ENCODE measurements at regions not wholly inside any gene's neighbourhood (a gene's known extent, or its start where the extent isn't known, plus 50 kb on each side); places are given as distances from the start of the nearest gene placed in this dataset.

DNA sequence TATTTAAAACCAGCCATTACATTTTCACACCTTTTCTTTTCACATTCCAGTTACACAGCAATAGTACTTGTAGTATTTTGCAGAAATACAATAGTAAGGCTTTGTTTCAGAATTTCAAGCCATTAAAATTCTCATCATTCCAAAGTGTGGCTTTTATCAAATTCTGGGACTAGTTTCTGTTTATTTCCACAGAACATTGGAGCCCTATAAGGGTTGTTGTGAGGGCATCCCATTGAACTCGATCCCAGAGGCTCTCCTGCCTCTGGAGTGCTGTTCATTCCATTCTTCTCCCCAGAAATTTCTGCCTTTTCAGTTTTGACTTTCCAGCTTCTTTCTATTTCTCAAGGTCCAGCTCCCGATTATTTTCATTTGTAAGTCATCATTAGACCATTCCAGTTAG is 645.5 kb downstream of the ADGRL2 start:
- POLR2A ChIA-PET: no interaction called here
- peaks cover 0 to 4% (median 0%) of the 10 kb centered on the region in 5 donors for H3K27me3 Mint-ChIP-seq
- H3K27ac ChIP-seq (ENCODE audit: low read depth, low read length): no peak overlapping the region
- no peak overlapping the region for H3K4me3 Mint-ChIP-seq
- intact Hi-C loops (cut with micrococcal nuclease): no loop called here
- H3K4me1 Mint-ChIP-seq: no peaks in the 10 kb centered on the region
- no peak overlapping the region for H3K4me3 ChIP-seq (ENCODE audit: low read length)
- no peaks in the 10 kb centered on the region for H3K36me3 ChIP-seq (ENCODE audit: control insufficient read depth in 2 of 3, insufficient read depth in 3 of 3, low read length in 3 of 3)
- H3K36me3 Mint-ChIP-seq: no peaks in the 10 kb centered on the region
- no peak for DNase-seq
- H3K9me3 ChIP-seq (ENCODE audit: control insufficient read depth in 2 of 3, low read length in 3 of 3): no peaks in the 10 kb centered on the region
- peaks cover 0 to 5% (median 0%) of the 10 kb centered on the region in 11 donors for H3K9me3 Mint-ChIP-seq
- no peak overlapping the region for H3K27ac Mint-ChIP-seq
- H3K4me1 ChIP-seq (ENCODE audit: control insufficient read depth in 2 of 2, insufficient read depth in 2 of 2, low read length in 2 of 2): no peaks in the 10 kb centered on the region
- CTCF ChIA-PET: no interaction called here
- ATAC-seq: no peak
- H3K27me3 ChIP-seq (ENCODE audit: control insufficient read depth in 2 of 2, insufficient read depth in 2 of 2, low read length in 2 of 2): no peaks in the 10 kb centered on the region

DNA sequence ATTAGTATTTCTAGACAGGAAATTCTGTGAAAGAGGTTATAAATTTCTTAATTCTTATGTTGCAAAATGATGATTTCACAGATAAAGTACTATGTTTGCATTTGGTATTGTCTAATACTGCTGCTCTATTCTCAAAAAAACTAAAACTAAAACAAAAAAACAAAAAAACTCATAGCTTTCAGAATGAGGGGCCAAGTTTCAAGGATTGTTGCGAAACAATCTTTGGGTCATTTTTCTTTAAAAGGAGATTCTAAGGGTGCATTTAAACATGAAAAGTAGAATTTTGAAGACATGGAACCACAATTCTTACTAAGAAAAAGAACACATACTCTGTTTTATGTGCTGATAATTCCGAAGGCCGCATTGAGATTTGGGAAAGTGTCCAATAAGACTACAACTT is 645.1 kb downstream of the ADGRL2 start:
- no peak overlapping the region for H3K27ac ChIP-seq (ENCODE audit: low read depth, low read length)
- ATAC-seq (no peak), DNase-seq (no peak)
- no peaks in the 10 kb centered on the region for H3K27me3 ChIP-seq (ENCODE audit: control insufficient read depth in 2 of 2, insufficient read depth in 2 of 2, low read length in 2 of 2)
- Mint-ChIP-seq H3K27ac (no peak overlapping the region), H3K36me3 (no peaks in the 10 kb centered on the region), H3K27me3 (peaks cover 0 to 4% (median 0%) of the 10 kb centered on the region in 5 donors), H3K9me3 (peaks cover 0 to 5% (median 0%) of the 10 kb centered on the region in 11 donors), H3K4me3 (no peak overlapping the region), H3K4me1 (no peaks in the 10 kb centered on the region)
- H3K36me3 ChIP-seq (ENCODE audit: control insufficient read depth in 2 of 3, insufficient read depth in 3 of 3, low read length in 3 of 3): no peaks in the 10 kb centered on the region
- intact Hi-C loops (cut with micrococcal nuclease): no loop called here
- POLR2A ChIA-PET: no interaction called here
- no peak overlapping the region for H3K4me3 ChIP-seq (ENCODE audit: low read length)
- no peaks in the 10 kb centered on the region for H3K9me3 ChIP-seq (ENCODE audit: control insufficient read depth in 2 of 3, low read length in 3 of 3)
- CTCF ChIA-PET: no interaction called here
- no peaks in the 10 kb centered on the region for H3K4me1 ChIP-seq (ENCODE audit: control insufficient read depth in 2 of 2, insufficient read depth in 2 of 2, low read length in 2 of 2)

DNA sequence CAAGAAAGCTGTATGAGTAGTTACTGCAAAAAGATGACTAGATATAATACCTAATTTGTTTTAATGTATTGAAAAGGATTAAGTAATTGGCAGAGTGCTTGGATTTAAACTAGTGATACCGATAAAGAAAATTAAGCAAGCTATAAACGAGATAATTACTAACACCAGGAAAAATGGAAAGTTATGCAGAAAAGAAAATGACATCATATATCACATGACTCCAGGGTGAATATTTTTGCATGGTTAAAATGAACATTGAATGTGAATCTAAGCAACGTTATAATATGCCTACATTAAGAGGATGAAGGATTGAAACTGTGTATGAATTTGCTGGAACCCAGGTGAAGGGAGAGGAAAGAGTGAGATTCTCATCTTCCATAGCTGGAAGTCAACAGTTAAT is 644.4 kb downstream of the ADGRL2 start:
- no peak overlapping the region for H3K4me3 Mint-ChIP-seq
- Histone ChIP-seq H3K27ac (ENCODE audit: low read depth, low read length) (no peak overlapping the region), H3K4me1 (ENCODE audit: control insufficient read depth in 2 of 2, insufficient read depth in 2 of 2, low read length in 2 of 2) (no peaks in the 10 kb centered on the region), H3K9me3 (ENCODE audit: control insufficient read depth in 2 of 3, low read length in 3 of 3) (no peaks in the 10 kb centered on the region), H3K36me3 (ENCODE audit: control insufficient read depth in 2 of 3, insufficient read depth in 3 of 3, low read length in 3 of 3) (no peaks in the 10 kb centered on the region), H3K4me3 (ENCODE audit: low read length) (no peak overlapping the region), H3K27me3 (ENCODE audit: control insufficient read depth in 2 of 2, insufficient read depth in 2 of 2, low read length in 2 of 2) (no peaks in the 10 kb centered on the region)
- peaks cover 0 to 4% (median 0%) of the 10 kb centered on the region in 5 donors for H3K27me3 Mint-ChIP-seq
- no peaks in the 10 kb centered on the region for H3K36me3 Mint-ChIP-seq
- peaks cover 0 to 4% (median 0%) of the 10 kb centered on the region in 11 donors for H3K9me3 Mint-ChIP-seq
- CTCF ChIA-PET: no interaction called here
- no peak overlapping the region for H3K27ac Mint-ChIP-seq
- ATAC-seq (no peak), DNase-seq (no peak)
- no peaks in the 10 kb centered on the region for H3K4me1 Mint-ChIP-seq
- POLR2A ChIA-PET: no interaction called here
- intact Hi-C loops (cut with micrococcal nuclease): no loop called here

DNA sequence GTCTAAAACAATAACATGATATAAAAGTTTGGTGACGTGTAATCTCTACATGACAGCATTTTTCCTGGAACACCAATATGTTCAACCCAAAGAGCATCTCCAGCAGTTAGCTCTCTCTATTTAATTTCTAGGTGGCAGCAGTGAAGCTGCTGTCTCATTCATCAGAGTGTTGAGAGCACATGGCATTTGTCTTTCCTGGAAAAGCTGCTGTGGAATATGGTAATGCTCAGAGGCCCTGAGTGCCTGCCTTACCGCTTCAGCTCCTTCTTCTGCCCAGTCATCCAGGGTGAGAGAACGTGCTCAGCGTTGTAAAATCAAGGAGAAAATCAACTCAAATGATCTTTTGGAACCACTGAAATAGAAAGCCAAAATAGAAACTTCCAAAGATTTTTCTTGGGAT is 640.7 kb downstream of the ADGRL2 start:
- Mint-ChIP-seq H3K27me3 (peaks cover 0 to 4% (median 0%) of the 10 kb centered on the region in 5 donors), H3K36me3 (no peaks in the 10 kb centered on the region), H3K4me3 (no peak overlapping the region), H3K27ac (no peak overlapping the region), H3K9me3 (peaks cover 0 to 4% (median 0%) of the 10 kb centered on the region in 11 donors), H3K4me1 (no peaks in the 10 kb centered on the region)
- ATAC-seq: no peak
- no peaks in the 10 kb centered on the region for H3K27me3 ChIP-seq (ENCODE audit: control insufficient read depth in 2 of 2, insufficient read depth in 2 of 2, low read length in 2 of 2)
- intact Hi-C loops (cut with micrococcal nuclease): no loop called here
- ChIA-PET POLR2A (no interaction called here), CTCF (no interaction called here)
- H3K27ac ChIP-seq (ENCODE audit: low read depth, low read length): no peak overlapping the region
- H3K9me3 ChIP-seq (ENCODE audit: control insufficient read depth in 2 of 3, low read length in 3 of 3): no peaks in the 10 kb centered on the region
- H3K4me3 ChIP-seq (ENCODE audit: low read length): no peak overlapping the region
- H3K36me3 ChIP-seq (ENCODE audit: control insufficient read depth in 2 of 3, insufficient read depth in 3 of 3, low read length in 3 of 3): no peaks in the 10 kb centered on the region
- no peaks in the 10 kb centered on the region for H3K4me1 ChIP-seq (ENCODE audit: control insufficient read depth in 2 of 2, insufficient read depth in 2 of 2, low read length in 2 of 2)
- no peak for DNase-seq

DNA sequence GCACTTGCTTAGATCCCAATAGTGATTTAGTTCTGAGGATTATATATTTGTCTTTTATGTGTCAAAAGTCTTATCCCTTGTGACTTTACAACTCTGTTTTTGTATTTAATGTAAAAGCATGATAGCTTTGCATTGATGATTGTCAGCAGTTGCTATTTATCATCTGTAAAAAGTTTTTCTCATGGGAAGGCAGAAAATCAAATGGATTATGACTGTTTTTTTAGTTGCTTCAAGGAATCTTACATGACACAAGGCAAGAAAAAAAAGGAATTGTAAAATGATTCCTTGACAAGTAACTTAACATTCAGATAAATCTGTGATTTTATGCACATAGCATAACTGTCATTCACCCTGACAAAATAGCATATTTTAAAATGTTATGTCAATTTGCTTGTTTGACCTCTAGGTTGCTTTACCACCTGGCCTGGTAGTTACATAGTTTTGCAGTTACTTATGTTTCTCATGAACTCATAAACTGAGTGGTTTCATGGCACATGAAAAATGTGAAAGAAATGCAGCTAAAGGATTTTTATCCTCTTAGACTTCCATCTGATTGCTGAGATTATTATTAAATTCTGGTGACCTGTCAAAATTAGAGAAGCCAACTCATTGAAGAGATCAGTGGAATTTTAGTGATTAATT is 622.6 kb downstream of the ADGRL2 start:
- ChIA-PET CTCF (no interaction called here), POLR2A (no interaction called here)
- DNase-seq (no peak), ATAC-seq (no peak)
- Mint-ChIP-seq H3K27ac (no peak overlapping the region), H3K4me3 (no peak overlapping the region), H3K27me3 (no peaks in the 10 kb centered on the region), H3K36me3 (no peaks in the 10 kb centered on the region), H3K4me1 (no peaks in the 10 kb centered on the region), H3K9me3 (peaks cover 0 to 14% (median 0%) of the 10 kb centered on the region in 11 donors)
- H3K27me3 ChIP-seq (ENCODE audit: control insufficient read depth in 2 of 2, insufficient read depth in 2 of 2, low read length in 2 of 2): no peaks in the 10 kb centered on the region
- H3K4me1 ChIP-seq (ENCODE audit: control insufficient read depth in 2 of 2, insufficient read depth in 2 of 2, low read length in 2 of 2): no peaks in the 10 kb centered on the region
- no peaks in the 10 kb centered on the region for H3K9me3 ChIP-seq (ENCODE audit: control insufficient read depth in 2 of 3, low read length in 3 of 3)
- no peak overlapping the region for H3K27ac ChIP-seq (ENCODE audit: low read depth, low read length)
- intact Hi-C loops (cut with micrococcal nuclease): no loop called here
- H3K36me3 ChIP-seq (ENCODE audit: control insufficient read depth in 2 of 3, insufficient read depth in 3 of 3, low read length in 3 of 3): no peaks in the 10 kb centered on the region
- H3K4me3 ChIP-seq (ENCODE audit: low read length): no peak overlapping the region

DNA sequence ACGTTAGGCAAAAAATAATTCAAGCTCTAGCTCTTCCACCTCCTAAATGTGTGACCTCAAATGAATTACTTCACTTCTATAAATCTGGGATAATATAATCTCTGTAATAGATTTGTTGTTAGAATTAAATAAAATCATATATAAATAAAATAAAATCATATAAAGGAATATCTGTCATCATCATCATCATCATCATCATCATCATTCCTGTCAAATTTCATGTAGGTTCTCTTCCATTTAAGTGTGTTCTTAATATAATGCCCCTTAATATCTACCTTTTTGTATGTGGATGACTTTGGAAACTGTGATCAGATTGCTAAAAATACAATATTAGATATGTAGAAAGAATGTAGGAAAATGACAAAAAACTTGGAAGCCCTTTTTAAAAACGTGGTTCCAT is 621.0 kb downstream of the ADGRL2 start:
- CTCF ChIA-PET: no interaction called here

DNA sequence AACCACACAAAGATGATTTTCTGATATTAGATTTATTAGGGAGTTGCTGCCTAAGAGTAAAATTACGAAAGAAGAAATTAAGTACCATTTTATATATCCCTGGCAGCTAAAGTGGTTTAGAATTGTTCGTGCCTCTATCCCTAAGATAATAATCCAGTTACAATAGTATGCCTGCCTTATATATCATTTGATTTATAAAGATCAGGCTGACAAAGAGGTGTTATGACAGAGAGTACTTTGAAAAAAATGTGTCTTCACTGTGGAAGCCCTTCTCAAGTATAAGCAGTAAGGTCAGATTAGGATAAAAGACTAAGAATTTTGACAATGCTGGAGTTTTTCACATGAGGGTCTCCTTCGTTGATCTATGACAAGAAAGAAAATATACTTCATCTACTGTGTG is 619.9 kb downstream of the ADGRL2 start:
- no peak for DNase-seq
- Histone ChIP-seq H3K36me3 (ENCODE audit: control insufficient read depth in 2 of 3, insufficient read depth in 3 of 3, low read length in 3 of 3) (no peaks in the 10 kb centered on the region), H3K9me3 (ENCODE audit: control insufficient read depth in 2 of 3, low read length in 3 of 3) (no peaks in the 10 kb centered on the region), H3K27ac (ENCODE audit: low read depth, low read length) (no peak overlapping the region), H3K27me3 (ENCODE audit: control insufficient read depth in 2 of 2, insufficient read depth in 2 of 2, low read length in 2 of 2) (no peaks in the 10 kb centered on the region), H3K4me3 (ENCODE audit: low read length) (no peak overlapping the region), H3K4me1 (ENCODE audit: control insufficient read depth in 2 of 2, insufficient read depth in 2 of 2, low read length in 2 of 2) (no peaks in the 10 kb centered on the region)
- ATAC-seq: no peak
- Mint-ChIP-seq H3K9me3 (peaks cover 0 to 4% (median 0%) of the 10 kb centered on the region in 11 donors), H3K27me3 (no peaks in the 10 kb centered on the region), H3K27ac (no peak overlapping the region), H3K4me1 (no peaks in the 10 kb centered on the region), H3K36me3 (no peaks in the 10 kb centered on the region), H3K4me3 (no peak overlapping the region)
- ChIA-PET CTCF (no interaction called here), POLR2A (no interaction called here)
- intact Hi-C loops (cut with micrococcal nuclease): no loop called here

More for the DNA sequence above, 621.0 kb downstream of the ADGRL2 start:
- H3K36me3 Mint-ChIP-seq: no peaks in the 10 kb centered on the region
- DNase-seq: no peak
- no peak for ATAC-seq
- Histone ChIP-seq H3K27ac (ENCODE audit: low read depth, low read length) (no peak overlapping the region), H3K27me3 (ENCODE audit: control insufficient read depth in 2 of 2, insufficient read depth in 2 of 2, low read length in 2 of 2) (no peaks in the 10 kb centered on the region), H3K9me3 (ENCODE audit: control insufficient read depth in 2 of 3, low read length in 3 of 3) (no peaks in the 10 kb centered on the region), H3K4me1 (ENCODE audit: control insufficient read depth in 2 of 2, insufficient read depth in 2 of 2, low read length in 2 of 2) (no peaks in the 10 kb centered on the region), H3K4me3 (ENCODE audit: low read length) (no peak overlapping the region), H3K36me3 (ENCODE audit: control insufficient read depth in 2 of 3, insufficient read depth in 3 of 3, low read length in 3 of 3) (no peaks in the 10 kb centered on the region)
- no peaks in the 10 kb centered on the region for H3K4me1 Mint-ChIP-seq
- POLR2A ChIA-PET: no interaction called here
- no peaks in the 10 kb centered on the region for H3K27me3 Mint-ChIP-seq
- H3K9me3 Mint-ChIP-seq: peaks cover 0 to 4% (median 0%) of the 10 kb centered on the region in 11 donors
- H3K27ac Mint-ChIP-seq: no peak overlapping the region
- intact Hi-C loops (cut with micrococcal nuclease): no loop called here
- H3K4me3 Mint-ChIP-seq: no peak overlapping the region
